HG03025 (cell line): ENCODE measurements at regions not wholly inside any gene's neighbourhood (a gene's known extent, or its start where the extent isn't known, plus 50 kb on each side); places are given as distances from the start of the nearest gene placed in this dataset.
"Not testable (repeated sequence)": the region's sequence is repeated elsewhere in the genome, so short reads cannot be mapped to it uniquely, and the experiment has no call there.

ENCODE experiments used
- ATAC-seq: cut with Tn5 transposase; IDR thresholded peaks from one replicate; pipeline ENCODE4 v1.9.1; 2021; ENCODE audit warnings: mild to moderate bottlenecking, moderate library complexity; ENCODE audit not compliant: unreplicated experiment, low FRiP score

DNA sequence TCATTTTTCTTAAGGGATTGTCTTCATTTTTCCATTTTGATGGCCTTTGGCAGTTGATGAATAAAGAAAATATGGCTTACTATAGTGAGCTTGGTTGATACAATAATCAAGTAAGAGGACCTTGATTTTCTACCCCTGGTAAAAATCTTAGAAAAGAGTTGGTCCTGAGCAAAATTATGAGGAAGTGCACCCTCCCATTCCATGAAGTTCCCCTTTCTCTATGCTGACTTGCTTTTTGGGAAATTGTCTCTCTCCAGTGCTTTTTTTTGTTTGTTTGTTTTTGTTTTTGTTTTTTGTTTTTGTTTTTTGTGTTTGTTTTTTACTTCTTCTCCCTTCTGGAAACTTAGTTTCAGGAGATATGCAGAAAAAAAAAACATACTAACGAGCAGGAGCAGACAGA lies 449.2 kb upstream of the ACTBL2 start:
- ATAC-seq, result no peak

DNA sequence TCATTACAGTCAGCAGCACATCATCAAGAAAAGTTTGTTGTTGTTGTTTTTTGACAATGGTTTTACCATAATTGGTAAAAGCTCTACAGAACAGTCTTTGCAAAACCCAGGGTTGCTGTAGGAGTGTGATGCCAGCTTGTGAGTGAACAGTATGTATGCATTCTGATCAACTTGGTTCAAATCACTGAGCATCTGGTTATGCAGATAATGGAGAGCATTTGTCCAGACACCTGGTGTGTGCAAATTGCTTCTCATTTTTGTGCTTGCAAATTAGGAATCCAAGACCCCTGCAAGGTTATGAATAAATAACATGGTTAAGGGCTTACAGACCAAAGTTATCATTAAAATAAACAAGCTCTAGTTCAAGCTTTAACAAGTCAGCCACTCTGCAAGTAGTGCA lies 448.7 kb upstream of the ACTBL2 start:
- no peak for ATAC-seq

DNA sequence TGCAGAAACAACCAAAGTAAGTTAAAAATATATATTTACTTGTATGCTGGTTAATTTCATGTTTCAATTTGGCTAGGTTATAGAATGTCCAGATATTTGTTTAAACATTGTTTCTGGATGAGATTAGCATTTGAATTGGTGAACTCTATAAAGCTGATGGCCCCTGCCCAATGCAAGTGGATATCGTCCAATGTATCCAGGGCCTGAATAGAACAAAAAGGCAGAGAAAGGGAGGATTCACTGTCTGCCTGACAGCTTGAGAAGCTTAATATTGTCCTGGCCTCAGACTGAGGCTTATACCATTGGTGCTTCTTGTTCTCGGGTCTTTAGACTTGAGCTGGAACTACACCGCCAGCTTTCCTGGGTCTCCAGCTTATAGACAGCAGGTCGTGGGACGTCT lies 446.7 kb upstream of the ACTBL2 start:
- ATAC-seq, result no peak

DNA sequence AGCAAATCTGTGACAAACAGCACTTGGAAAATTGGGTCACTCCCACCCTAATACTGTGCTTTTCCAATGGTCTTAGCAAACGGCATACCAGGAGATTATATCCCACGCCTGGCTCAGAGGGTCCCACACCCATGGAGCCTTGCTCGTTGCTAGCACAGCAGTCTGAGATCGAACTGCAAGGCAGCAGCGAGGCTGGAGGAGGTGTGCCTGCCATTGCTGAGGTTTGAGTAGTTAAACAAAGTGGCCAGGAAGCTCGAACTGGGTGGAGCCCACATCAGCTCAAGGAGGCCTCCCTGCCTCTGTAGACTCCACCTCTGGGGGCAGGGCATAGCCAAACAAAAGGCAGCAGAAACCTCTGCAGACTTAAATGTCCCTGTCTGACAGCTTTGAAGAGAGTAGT lies 440.5 kb upstream of the ACTBL2 start:
- not testable (repeated sequence) for ATAC-seq

DNA sequence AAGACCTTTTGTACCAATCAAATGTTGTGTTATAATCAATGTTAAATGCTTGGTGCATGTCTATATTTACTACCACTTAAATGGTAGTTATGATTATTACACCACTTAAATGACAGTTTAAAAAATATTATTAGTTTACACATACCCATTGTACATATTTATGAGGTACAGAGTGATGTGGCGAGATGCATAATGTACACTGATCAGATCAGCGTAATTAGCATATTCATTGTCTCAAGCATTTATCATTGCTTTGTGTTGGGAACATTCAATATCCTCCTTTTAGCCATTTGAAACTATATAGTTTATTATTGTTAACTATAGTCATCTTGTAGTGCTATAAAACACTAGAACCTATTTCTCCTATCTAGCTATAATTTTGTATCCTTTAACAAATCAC lies 434.4 kb upstream of the ACTBL2 start:
- ATAC-seq, result no peak

DNA sequence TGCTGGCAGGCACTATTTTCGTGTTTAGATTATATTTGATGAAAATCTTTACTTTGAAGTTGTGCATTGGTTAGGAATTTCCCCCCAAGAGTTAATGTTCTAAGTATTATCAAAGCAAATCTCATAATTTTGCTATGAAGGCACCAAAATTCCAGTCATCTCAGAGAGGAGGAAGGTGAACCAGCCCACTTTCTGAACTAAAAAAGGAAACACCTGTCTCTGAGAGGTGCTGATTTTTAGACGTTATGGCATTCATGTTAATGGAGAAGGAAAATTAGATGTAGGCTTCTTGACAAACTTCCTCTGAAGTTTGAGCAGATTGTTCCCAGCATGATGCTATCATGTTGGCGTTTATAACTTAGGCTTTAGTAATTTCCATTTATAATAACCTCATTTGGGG lies 432.9 kb upstream of the ACTBL2 start:
- no peak for ATAC-seq

DNA sequence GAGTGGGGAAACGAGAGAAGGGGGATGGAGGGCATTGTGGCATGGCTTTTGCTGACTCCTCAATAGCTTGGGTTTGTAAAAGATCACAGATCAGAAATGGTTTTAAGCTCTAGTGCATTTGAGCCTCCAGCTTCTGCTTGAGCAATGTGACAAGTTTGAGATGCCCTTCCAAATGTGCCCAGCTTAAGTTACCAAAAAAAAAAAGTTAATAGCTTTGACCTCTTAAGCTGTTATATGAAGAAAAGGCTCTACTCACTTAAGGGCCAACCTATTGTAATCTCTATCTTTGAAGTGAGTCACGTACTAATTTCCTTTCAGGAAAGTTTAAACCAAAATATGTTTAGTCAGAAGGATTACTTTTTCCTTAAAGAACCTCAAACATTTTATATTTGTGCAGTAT lies 428.8 kb upstream of the ACTBL2 start:
- ATAC-seq, result no peak

- ATAC-seq, result no peak
These were observed 424.1 kb upstream of the ACTBL2 start for GRCh38 chr5:57906671-57907070.

- ATAC-seq, result no peak
These were observed 420.8 kb upstream of the ACTBL2 start for GRCh38 chr5:57903458-57903857.

DNA sequence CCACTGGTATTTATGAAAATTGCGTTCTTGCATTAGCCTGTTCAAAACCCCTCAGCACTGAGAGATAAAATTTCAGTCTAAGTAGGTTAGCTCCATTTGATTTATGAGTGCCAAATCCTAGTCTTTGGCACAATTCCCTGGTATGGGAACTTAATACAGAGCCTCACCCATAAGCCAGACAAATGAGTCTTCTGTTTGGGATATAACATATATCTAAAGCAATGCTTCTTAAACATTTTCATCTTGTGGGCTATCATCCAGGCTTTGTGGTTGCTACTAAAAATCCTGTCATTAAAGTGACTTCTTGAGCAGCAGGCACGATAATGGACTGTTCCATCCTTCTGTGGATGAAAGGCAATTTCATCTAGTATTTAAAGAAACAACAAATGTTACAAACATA lies 419.5 kb upstream of the ACTBL2 start:
- ATAC-seq, result no peak

GRCh38 chr5:57900381-57900944 lies 417.9 kb upstream of the ACTBL2 start:
- no peak for ATAC-seq

GRCh38 chr5:57896576-57896975 lies 414.0 kb upstream of the ACTBL2 start:
- no peak for ATAC-seq

DNA sequence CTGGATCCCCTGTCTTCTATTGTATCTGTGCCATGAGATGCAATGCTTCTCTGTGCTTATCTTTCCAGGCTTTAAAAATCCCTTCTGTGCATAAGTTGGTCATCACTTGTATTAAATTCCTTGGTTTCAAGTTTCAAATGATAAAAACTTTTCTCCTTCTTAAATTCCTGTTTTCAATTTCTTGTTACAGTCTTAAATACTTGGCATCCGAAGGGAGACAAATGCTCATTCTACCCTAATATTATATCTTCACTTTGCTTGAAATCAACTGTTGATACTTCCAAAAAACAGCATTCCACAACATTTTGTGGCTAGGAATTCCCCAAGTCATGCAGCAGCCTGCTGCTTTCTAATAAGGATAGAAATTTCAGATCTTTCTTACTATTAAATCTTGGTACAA lies 413.2 kb upstream of the ACTBL2 start:
- no peak for ATAC-seq

GRCh38 chr5:57893926-57894325 lies 411.3 kb upstream of the ACTBL2 start:
- ATAC-seq, result no peak

GRCh38 chr5:57891443-57891842 lies 408.8 kb upstream of the ACTBL2 start:
- no peak for ATAC-seq

GRCh38 chr5:57889558-57889957 lies 406.9 kb upstream of the ACTBL2 start:
- no peak for ATAC-seq

DNA sequence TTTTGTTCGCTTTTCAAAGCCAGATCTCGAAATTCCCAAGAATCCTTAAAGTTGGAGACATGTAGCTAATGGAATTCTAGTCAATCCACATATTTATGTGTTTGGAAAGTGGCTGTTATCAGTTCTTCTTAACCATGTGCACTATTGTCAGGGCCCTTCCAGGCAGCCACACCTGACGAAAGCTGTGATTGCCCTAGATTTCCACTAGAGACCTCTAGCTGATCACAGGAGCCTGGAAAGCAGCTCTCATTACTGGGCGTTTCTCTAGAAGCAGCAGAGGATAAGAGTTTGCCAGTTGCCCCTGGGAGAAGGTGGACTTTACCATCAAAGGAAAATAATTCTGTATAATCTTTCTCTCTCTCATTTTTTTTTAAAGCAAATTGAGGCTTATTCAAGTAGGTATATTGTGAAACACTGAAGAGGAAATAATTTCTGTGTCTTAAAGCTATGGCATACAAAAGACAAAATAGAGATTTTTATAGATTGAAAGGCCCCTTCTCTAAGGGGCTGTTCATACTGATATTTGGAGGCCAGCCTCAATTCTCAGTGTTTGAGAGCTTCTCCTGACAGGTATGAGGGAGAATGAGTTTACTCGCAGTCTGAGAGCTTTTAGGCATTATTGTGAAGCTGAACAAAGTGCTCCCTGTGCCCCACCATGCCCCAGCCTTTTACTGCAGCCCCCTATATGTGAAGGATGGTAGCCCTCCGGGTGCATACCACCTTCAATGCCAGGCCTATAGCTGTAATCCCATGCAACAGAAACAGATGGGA lies 405.4 kb upstream of the ACTBL2 start:
- ATAC-seq, result no peak

GRCh38 chr5:57884346-57885102 lies 401.9 kb upstream of the ACTBL2 start:
- ATAC-seq, result no peak

DNA sequence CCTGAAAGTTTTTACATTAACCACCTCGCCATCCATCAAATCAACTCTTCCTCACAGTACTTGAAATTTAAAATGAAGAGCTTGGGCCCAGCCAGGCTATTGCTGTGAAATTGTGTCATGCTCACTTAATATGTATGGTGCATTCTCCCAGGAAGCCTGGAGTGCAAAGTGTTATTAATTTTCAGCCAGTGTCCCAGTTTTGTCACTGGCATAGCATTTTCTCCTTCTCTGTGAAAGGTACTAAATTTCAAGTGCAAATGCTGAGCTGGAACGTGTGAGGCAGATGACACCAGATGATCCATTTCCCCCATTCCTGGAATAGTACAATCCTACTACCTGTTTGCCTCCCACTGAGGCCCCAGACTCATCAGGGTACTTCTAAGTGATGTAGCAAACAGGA lies 397.6 kb upstream of the ACTBL2 start:
- ATAC-seq, result no peak

- no peak for ATAC-seq
These were observed 395.7 kb upstream of the ACTBL2 start for GRCh38 chr5:57878301-57878722.

DNA sequence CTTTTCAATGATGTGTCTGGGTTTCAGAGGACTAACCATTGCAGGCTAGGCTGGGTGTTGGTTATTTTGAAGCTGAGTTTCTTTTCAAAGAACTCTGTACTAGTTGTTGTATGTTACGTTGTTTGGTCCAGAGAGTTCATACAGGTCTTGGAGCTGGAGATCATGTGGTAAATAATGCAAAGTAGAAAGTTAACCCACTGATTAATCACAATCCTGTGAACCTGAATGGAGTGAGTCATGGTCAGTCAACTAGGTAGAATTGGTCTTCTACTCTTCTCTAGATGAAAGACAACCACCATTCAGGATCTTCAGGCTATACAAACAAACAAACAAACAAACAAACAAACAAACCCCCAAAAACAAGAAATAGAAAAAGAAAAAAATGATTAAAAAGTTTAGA lies 388.9 kb upstream of the ACTBL2 start:
- no peak for ATAC-seq

DNA sequence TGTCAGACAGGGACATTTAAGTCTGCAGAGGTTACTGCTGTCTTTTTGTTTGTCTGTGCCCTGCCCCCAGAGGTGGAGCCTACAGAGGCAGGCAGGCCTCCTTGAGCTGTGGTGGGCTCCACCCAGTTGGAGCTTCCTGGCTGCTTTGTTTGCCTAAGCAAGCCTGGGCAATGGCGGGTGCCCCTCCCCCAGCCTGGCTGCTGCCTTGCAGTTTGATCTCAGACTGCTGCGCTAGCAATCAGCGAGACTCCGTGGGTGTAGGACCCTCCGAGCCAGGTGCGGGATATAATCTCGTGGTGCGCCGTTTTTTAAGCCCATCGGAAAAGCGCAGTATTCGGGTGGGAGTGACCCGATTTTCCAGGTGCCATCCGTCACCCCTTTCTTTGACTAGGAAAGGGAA lies 387.7 kb upstream of the ACTBL2 start:
- not testable (repeated sequence) for ATAC-seq
